GM12878 (cell line): ENCODE measurements at regions not wholly inside any gene's neighbourhood (a gene's known extent, or its start where the extent isn't known, plus 50 kb on each side); places are given as distances from the start of the nearest gene placed in this dataset.

Experiments
- CBFB ChIP-seq: IDR thresholded peaks from 2 replicates; pipeline ENCODE4 v1.6.1; 2016; ENCODE audit warnings: antibody characterized with exemption, low read depth
- CHD4 ChIP-seq: fragments of 200-600 bp; sonication (generic); IDR thresholded peaks from 2 replicates; pipeline ENCODE4 v1.6.1; 2016; ENCODE audit warnings: mild to moderate bottlenecking
- ETV6 ChIP-seq, 2 experiments: fragments of 450-650 bp in 1 of 2; IDR thresholded peaks in 1 of 2; conservative IDR thresholded peaks in 1 of 2; 2 replicates each; pipeline ENCODE4 v1.6.1; 2014; ENCODE audit warnings: antibody characterized with exemption in 1 of 2, borderline replicate concordance in 1 of 2, low read depth in 1 of 2, mild to moderate bottlenecking in 1 of 2, moderate library complexity in 1 of 2
- EZH2 ChIP-seq: IDR thresholded peaks from 2 replicates; pipeline ENCODE4 v1.6.1; 2012; ENCODE audit warnings: low read depth, mild to moderate bottlenecking, control low read depth, inconsistent platforms, low read length, borderline replicate concordance; ENCODE audit not compliant: control insufficient read depth
- FOXK2 ChIP-seq: fragments of 450-650 bp; IDR thresholded peaks from 2 replicates; pipeline ENCODE4 v1.6.1; 2017; ENCODE audit warnings: mild to moderate bottlenecking, moderate library complexity
- IRF4 ChIP-seq: IDR thresholded peaks from 2 replicates; pipeline ENCODE4 v1.6.1; 2011; ENCODE audit warnings: low read depth, low read length
- JUND ChIP-seq: IDR thresholded peaks from 2 replicates; pipeline ENCODE4 v1.6.1; 2012; ENCODE audit warnings: low read depth, mild to moderate bottlenecking, low read length, improper control_type of control experiment, moderate library complexity
- MTA3 ChIP-seq: IDR thresholded peaks from 2 replicates; pipeline ENCODE4 v1.6.1; 2012; ENCODE audit warnings: low read length, inconsistent platforms, borderline replicate concordance
- NFIC ChIP-seq: IDR thresholded peaks from 2 replicates; pipeline ENCODE4 v1.6.1; 2012; ENCODE audit warnings: low read depth, mild to moderate bottlenecking, inconsistent platforms, low read length, moderate library complexity
- NFYB ChIP-seq: IDR thresholded peaks from 2 replicates; pipeline ENCODE4 v1.6.1; 2011; ENCODE audit warnings: low read depth, mild to moderate bottlenecking, low read length, improper control_type of control experiment, moderate library complexity; ENCODE audit not compliant: insufficient read depth
- RAD21 ChIP-seq: IDR thresholded peaks from 2 replicates; pipeline ENCODE4 v1.6.1; 2011; ENCODE audit warnings: mild to moderate bottlenecking, low read depth, low read length, moderate library complexity; ENCODE audit not compliant: insufficient read depth
- RBBP5 ChIP-seq: fragments of 200-600 bp; sonication (generic); conservative IDR thresholded peaks from 2 replicates; pipeline ENCODE4 v1.6.1; 2016
- SIN3A ChIP-seq: IDR thresholded peaks from 2 replicates; pipeline ENCODE4 v1.6.1; 2012; ENCODE audit warnings: low read depth, low read length, improper control_type of control experiment
- SIX5 ChIP-seq: IDR thresholded peaks from 2 replicates; pipeline ENCODE4 v1.6.1; 2011; ENCODE audit warnings: mild to moderate bottlenecking, low read depth, low read length, moderate library complexity; ENCODE audit not compliant: severe bottlenecking
- TAF1 ChIP-seq: IDR thresholded peaks from 2 replicates; pipeline ENCODE4 v1.6.1; 2011; ENCODE audit warnings: mild to moderate bottlenecking, low read depth, low read length, borderline replicate concordance
- TBL1XR1 ChIP-seq: IDR thresholded peaks from 2 replicates; pipeline ENCODE4 v1.6.1; 2012; ENCODE audit warnings: low read depth, low read length, improper control_type of control experiment
- ZBED1 ChIP-seq: IDR thresholded peaks from 2 replicates; pipeline ENCODE4 v1.6.1; 2016; ENCODE audit warnings: borderline replicate concordance
- TF ChIP-seq, protein P1 (sequence below): fragments of 450-650 bp; IDR thresholded peaks from 2 replicates; pipeline ENCODE4 v1.6.1; 2017; ENCODE audit warnings: antibody characterized with exemption, mild to moderate bottlenecking, moderate library complexity
- TF ChIP-seq, protein P2 (sequence below): fragments of 450-650 bp; IDR thresholded peaks from 2 replicates; pipeline ENCODE4 v1.6.1; 2018; ENCODE audit warnings: mild to moderate bottlenecking, low read depth, moderate library complexity; ENCODE audit not compliant: partially characterized antibody
- TF ChIP-seq, protein P3 (sequence below): IDR thresholded peaks from 2 replicates; pipeline ENCODE4 v1.6.1; 2012; ENCODE audit warnings: mild to moderate bottlenecking, low read depth, low read length
- TF ChIP-seq, protein P4 (sequence below): fragments of 450-650 bp; conservative IDR thresholded peaks from 2 replicates; pipeline ENCODE4 v1.6.1; 2017; ENCODE audit warnings: mild to moderate bottlenecking, moderate library complexity

DNA sequence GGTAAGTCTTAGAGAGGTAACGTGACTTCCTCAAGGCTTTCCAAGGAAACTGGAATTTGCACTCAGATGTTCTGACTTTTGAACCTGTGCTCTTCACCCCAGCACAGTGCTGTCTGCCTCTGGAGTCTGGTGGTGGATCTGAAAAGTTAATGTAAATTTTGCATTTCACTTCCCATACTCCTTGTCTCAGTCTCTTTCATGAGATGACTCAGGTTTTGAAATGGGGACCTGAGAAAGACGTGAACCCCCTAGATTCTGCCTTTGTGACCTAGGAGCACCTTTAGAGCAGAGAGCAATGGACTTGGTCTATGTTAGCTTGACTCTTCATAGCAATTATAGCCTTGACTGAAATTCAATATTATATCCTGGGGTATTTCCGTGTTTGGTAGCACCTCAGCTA, 223.0 kb downstream of the QKI start (continued):
- TF ChIP-seq, protein P1, sequence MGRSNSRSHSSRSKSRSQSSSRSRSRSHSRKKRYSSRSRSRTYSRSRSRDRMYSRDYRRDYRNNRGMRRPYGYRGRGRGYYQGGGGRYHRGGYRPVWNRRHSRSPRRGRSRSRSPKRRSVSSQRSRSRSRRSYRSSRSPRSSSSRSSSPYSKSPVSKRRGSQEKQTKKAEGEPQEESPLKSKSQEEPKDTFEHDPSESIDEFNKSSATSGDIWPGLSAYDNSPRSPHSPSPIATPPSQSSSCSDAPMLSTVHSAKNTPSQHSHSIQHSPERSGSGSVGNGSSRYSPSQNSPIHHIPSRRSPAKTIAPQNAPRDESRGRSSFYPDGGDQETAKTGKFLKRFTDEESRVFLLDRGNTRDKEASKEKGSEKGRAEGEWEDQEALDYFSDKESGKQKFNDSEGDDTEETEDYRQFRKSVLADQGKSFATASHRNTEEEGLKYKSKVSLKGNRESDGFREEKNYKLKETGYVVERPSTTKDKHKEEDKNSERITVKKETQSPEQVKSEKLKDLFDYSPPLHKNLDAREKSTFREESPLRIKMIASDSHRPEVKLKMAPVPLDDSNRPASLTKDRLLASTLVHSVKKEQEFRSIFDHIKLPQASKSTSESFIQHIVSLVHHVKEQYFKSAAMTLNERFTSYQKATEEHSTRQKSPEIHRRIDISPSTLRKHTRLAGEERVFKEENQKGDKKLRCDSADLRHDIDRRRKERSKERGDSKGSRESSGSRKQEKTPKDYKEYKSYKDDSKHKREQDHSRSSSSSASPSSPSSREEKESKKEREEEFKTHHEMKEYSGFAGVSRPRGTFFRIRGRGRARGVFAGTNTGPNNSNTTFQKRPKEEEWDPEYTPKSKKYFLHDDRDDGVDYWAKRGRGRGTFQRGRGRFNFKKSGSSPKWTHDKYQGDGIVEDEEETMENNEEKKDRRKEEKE, result no peak
- TF ChIP-seq JUND, result no peak
- 0 out of 2 replicates have a peak, but pooled peaks have one; percentile 40 for TF ChIP-seq NFIC
- TF ChIP-seq SIX5, result no peak
- TF ChIP-seq FOXK2, result no peak
- TF ChIP-seq IRF4, result peak; percentile 73; the same call in 1 of the 2 replicates
- TF ChIP-seq ZBED1, result no peak
- TF ChIP-seq EZH2, result no peak
- TF ChIP-seq RAD21, result no peak
- TF ChIP-seq, protein P2, sequence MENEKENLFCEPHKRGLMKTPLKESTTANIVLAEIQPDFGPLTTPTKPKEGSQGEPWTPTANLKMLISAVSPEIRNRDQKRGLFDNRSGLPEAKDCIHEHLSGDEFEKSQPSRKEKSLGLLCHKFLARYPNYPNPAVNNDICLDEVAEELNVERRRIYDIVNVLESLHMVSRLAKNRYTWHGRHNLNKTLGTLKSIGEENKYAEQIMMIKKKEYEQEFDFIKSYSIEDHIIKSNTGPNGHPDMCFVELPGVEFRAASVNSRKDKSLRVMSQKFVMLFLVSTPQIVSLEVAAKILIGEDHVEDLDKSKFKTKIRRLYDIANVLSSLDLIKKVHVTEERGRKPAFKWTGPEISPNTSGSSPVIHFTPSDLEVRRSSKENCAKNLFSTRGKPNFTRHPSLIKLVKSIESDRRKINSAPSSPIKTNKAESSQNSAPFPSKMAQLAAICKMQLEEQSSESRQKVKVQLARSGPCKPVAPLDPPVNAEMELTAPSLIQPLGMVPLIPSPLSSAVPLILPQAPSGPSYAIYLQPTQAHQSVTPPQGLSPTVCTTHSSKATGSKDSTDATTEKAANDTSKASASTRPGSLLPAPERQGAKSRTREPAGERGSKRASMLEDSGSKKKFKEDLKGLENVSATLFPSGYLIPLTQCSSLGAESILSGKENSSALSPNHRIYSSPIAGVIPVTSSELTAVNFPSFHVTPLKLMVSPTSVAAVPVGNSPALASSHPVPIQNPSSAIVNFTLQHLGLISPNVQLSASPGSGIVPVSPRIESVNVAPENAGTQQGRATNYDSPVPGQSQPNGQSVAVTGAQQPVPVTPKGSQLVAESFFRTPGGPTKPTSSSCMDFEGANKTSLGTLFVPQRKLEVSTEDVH, result no peak
- TF ChIP-seq MTA3, result no peak
- no peak for TF ChIP-seq SIN3A
- TF ChIP-seq, protein P3, sequence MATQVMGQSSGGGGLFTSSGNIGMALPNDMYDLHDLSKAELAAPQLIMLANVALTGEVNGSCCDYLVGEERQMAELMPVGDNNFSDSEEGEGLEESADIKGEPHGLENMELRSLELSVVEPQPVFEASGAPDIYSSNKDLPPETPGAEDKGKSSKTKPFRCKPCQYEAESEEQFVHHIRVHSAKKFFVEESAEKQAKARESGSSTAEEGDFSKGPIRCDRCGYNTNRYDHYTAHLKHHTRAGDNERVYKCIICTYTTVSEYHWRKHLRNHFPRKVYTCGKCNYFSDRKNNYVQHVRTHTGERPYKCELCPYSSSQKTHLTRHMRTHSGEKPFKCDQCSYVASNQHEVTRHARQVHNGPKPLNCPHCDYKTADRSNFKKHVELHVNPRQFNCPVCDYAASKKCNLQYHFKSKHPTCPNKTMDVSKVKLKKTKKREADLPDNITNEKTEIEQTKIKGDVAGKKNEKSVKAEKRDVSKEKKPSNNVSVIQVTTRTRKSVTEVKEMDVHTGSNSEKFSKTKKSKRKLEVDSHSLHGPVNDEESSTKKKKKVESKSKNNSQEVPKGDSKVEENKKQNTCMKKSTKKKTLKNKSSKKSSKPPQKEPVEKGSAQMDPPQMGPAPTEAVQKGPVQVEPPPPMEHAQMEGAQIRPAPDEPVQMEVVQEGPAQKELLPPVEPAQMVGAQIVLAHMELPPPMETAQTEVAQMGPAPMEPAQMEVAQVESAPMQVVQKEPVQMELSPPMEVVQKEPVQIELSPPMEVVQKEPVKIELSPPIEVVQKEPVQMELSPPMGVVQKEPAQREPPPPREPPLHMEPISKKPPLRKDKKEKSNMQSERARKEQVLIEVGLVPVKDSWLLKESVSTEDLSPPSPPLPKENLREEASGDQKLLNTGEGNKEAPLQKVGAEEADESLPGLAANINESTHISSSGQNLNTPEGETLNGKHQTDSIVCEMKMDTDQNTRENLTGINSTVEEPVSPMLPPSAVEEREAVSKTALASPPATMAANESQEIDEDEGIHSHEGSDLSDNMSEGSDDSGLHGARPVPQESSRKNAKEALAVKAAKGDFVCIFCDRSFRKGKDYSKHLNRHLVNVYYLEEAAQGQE, result no peak
- TF ChIP-seq TAF1, result no peak
- no peak for TF ChIP-seq CHD4
- no peak for TF ChIP-seq ETV6 (conservative IDR thresholded peaks at IDR 0.05 in 1 of 2, IDR thresholded peaks at IDR 0.05 in 1 of 2; ENCODE audit: borderline replicate concordance in 1 of 2, low read depth in 1 of 2)
- TF ChIP-seq, protein P4, sequence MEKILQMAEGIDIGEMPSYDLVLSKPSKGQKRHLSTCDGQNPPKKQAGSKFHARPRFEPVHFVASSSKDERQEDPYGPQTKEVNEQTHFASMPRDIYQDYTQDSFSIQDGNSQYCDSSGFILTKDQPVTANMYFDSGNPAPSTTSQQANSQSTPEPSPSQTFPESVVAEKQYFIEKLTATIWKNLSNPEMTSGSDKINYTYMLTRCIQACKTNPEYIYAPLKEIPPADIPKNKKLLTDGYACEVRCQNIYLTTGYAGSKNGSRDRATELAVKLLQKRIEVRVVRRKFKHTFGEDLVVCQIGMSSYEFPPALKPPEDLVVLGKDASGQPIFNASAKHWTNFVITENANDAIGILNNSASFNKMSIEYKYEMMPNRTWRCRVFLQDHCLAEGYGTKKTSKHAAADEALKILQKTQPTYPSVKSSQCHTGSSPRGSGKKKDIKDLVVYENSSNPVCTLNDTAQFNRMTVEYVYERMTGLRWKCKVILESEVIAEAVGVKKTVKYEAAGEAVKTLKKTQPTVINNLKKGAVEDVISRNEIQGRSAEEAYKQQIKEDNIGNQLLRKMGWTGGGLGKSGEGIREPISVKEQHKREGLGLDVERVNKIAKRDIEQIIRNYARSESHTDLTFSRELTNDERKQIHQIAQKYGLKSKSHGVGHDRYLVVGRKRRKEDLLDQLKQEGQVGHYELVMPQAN, result no peak
- no peak for TF ChIP-seq TBL1XR1
- TF ChIP-seq NFYB, result no peak
- no peak for TF ChIP-seq RBBP5
- no peak for TF ChIP-seq CBFB
